ENCODE measurements at regions not wholly inside any gene's neighbourhood (a gene's known extent, or its start where the extent isn't known, plus 50 kb on each side); places are given as distances from the start of the nearest gene placed in this dataset.

- no peak for TF ChIP-seq CTCF (optimal IDR thresholded peaks at IDR 0.05 in 1 of 3, IDR thresholded peaks at IDR 0.05 in 1 of 3, conservative IDR thresholded peaks at IDR 0.05 in 1 of 3; ENCODE audit: extremely low read depth in 1 of 3, insufficient read depth in 2 of 3, low read length in 3 of 3)
- no peak for TF ChIP-seq EZH2 (IDR thresholded peaks at IDR 0.05; ENCODE audit: low read length)
- Histone ChIP-seq H3K9ac (ENCODE audit: control insufficient read depth, extremely low read depth, insufficient read depth, low read length) (no peak overlapping the region), H3K4me1 (ENCODE audit: control insufficient read depth, extremely low read depth, insufficient read depth, low read length) (no peaks in the 10 kb centered on the region), H3K9me1 (ENCODE audit: control insufficient read depth, extremely low read depth, insufficient read depth, low read length) (no peaks in the 10 kb centered on the region), H3K27me3 (ENCODE audit: control insufficient read depth, extremely low read depth, insufficient read depth, low read length) (no peaks in the 10 kb centered on the region), H3K4me2 (ENCODE audit: control insufficient read depth, extremely low read depth, insufficient read depth, low read depth, low read length) (no peak overlapping the region), H3K9me3 (ENCODE audit: control insufficient read depth, low read depth, low read length) (no peaks in the 10 kb centered on the region), H3K4me3 (ENCODE audit: control insufficient read depth in 2 of 3, extremely low read depth in 1 of 3, insufficient read depth in 2 of 3, low read depth in 1 of 3, low read length in 3 of 3) (no peak overlapping the region), H3K27ac (ENCODE audit: control insufficient read depth, insufficient read depth, low read length) (no peak overlapping the region), H3K36me3 (ENCODE audit: control insufficient read depth in 2 of 2, extremely low read depth in 1 of 2, insufficient read depth in 2 of 2, low read length in 2 of 2) (no peaks in the 10 kb centered on the region), H2AFZ (ENCODE audit: control insufficient read depth, low read length) (no peak overlapping the region), H4K20me1 (ENCODE audit: control insufficient read depth, extremely low read depth, insufficient read depth, low read length) (no peaks in the 10 kb centered on the region), H3K79me2 (ENCODE audit: control insufficient read depth, insufficient read depth, low read length) (no peaks in the 10 kb centered on the region)
- no peak for DNase-seq (ENCODE audit: low read depth, low spot score)
- FAIRE-seq = no peak
- dilution Hi-C loops (cut with MboI; ENCODE audit: extremely low pct_ligation_motif_present, low sequenced_read_pairs) = no loop called here
These were observed 68.5 kb upstream of the FREM2 start for GRCh38 chr13:38618336-38618735.

- H3K36me3 ChIP-seq (ENCODE audit: control insufficient read depth in 2 of 2, extremely low read depth in 1 of 2, insufficient read depth in 2 of 2, low read length in 2 of 2) = no peaks in the 10 kb centered on the region
- H3K9ac ChIP-seq (ENCODE audit: control insufficient read depth, extremely low read depth, insufficient read depth, low read length) = no peak overlapping the region
- H3K27ac ChIP-seq (ENCODE audit: control insufficient read depth, insufficient read depth, low read length) = no peak overlapping the region
- H3K27me3 ChIP-seq (ENCODE audit: control insufficient read depth, extremely low read depth, insufficient read depth, low read length) = no peaks in the 10 kb centered on the region
- no peak for DNase-seq (ENCODE audit: low read depth, low spot score)
- H2AFZ ChIP-seq (ENCODE audit: control insufficient read depth, low read length) = no peak overlapping the region
- no peaks in the 10 kb centered on the region for H3K4me1 ChIP-seq (ENCODE audit: control insufficient read depth, extremely low read depth, insufficient read depth, low read length)
- H3K9me3 ChIP-seq (ENCODE audit: control insufficient read depth, low read depth, low read length) = no peaks in the 10 kb centered on the region
- H3K79me2 ChIP-seq (ENCODE audit: control insufficient read depth, insufficient read depth, low read length) = no peaks in the 10 kb centered on the region
- FAIRE-seq = no peak
- no peaks in the 10 kb centered on the region for H3K9me1 ChIP-seq (ENCODE audit: control insufficient read depth, extremely low read depth, insufficient read depth, low read length)
- TF ChIP-seq EZH2 (IDR thresholded peaks at IDR 0.05; ENCODE audit: low read length) (no peak), CTCF (optimal IDR thresholded peaks at IDR 0.05 in 1 of 3, IDR thresholded peaks at IDR 0.05 in 1 of 3, conservative IDR thresholded peaks at IDR 0.05 in 1 of 3; ENCODE audit: extremely low read depth in 1 of 3, insufficient read depth in 2 of 3, low read length in 3 of 3) (no peak)
- H4K20me1 ChIP-seq (ENCODE audit: control insufficient read depth, extremely low read depth, insufficient read depth, low read length) = no peaks in the 10 kb centered on the region
- dilution Hi-C loops (cut with MboI; ENCODE audit: extremely low pct_ligation_motif_present, low sequenced_read_pairs) = no loop called here
- no peak overlapping the region for H3K4me3 ChIP-seq (ENCODE audit: control insufficient read depth in 2 of 3, extremely low read depth in 1 of 3, insufficient read depth in 2 of 3, low read depth in 1 of 3, low read length in 3 of 3)
- no peak overlapping the region for H3K4me2 ChIP-seq (ENCODE audit: control insufficient read depth, extremely low read depth, insufficient read depth, low read depth, low read length)
These were observed 68.0 kb upstream of the FREM2 start for GRCh38 chr13:38618881-38619280.
